ENCODE measurements at regions not wholly inside any gene's neighbourhood (a gene's known extent, or its start where the extent isn't known, plus 50 kb on each side); places are given as distances from the start of the nearest gene placed in this dataset.

DNA sequence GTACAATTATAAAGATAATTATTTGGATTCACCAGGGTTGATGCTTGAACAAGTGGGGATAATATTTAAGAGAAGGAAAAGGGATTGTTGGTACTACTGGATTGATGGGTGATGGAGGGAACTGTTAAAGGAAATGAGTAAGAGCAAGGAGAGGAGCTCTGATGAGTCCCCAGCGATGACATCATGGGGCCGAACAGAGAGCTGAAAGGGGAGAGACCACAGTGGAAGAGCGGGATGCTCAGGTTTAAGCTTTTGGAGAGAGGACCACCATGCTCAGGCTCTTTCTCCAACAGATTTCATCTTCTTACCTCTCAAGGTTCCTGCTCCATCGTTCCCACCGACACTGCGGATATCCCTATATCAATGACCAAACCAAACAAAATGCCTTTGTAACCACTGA is 568.7 kb downstream of the ETS1 start:
- TF ChIP-seq CTCF (IDR thresholded peaks at IDR 0.05) = no peak
- TF ChIP-seq PBX3 (IDR thresholded peaks at IDR 0.05) = no peak
- Histone ChIP-seq H3K36me3 (replicated peaks in 1 of 2; ENCODE audit: control insufficient read depth in 1 of 2, insufficient read depth in 2 of 2, low read length in 1 of 2) (no peaks in the 10 kb centered on the region), H4K20me1 (ENCODE audit: insufficient read depth) (no peaks in the 10 kb centered on the region), H3K9me2 (no peaks in the 10 kb centered on the region), H3K9me3 (no peaks in the 10 kb centered on the region), H3K27me3 (ENCODE audit: insufficient read depth) (no peaks in the 10 kb centered on the region), H3K4me3 (ENCODE audit: low read depth in 2 of 2, low read length in 1 of 2) (no peak overlapping the region), H3F3A (replicated peaks; ENCODE audit: insufficient read depth) (no peaks in the 10 kb centered on the region), H3K27ac (ENCODE audit: low read depth in 2 of 2, low read length in 1 of 2) (no peak overlapping the region), H3K4me2 (no peak overlapping the region), H3K4me1 (ENCODE audit: control insufficient read depth in 1 of 2, insufficient read depth in 2 of 2, low read depth in 1 of 2, low read length in 1 of 2) (peaks cover 2 to 4% of the 10 kb centered on the region in 2 experiments; a peak in 2 of 4 replicates), H3K9ac (no peak overlapping the region), H3K79me2 (ENCODE audit: insufficient read depth) (no peaks in the 10 kb centered on the region), H2AFZ (ENCODE audit: low read depth) (no peak overlapping the region)
- CTCF ChIA-PET = interaction anchor here (1.2 to 5.3 kb wide), 3 partner anchors 13 to 173 kb away, joined by 3 to 70 read pairs (median 8); no protein-coding TSS in a partner anchor
- DNase-seq = no peak
- POLR2A ChIA-PET = no interaction called here
- WGBS (ENCODE audit: low lambda C conversion rate) = 80% methylated on average over 6 of the region's 6 CpGs

GRCh38 chr11:128005562-128005961 is 581.8 kb downstream of the ETS1 start:
- no peak for DNase-seq
- Histone ChIP-seq H3K27ac (ENCODE audit: low read depth in 2 of 2, low read length in 1 of 2) (no peak overlapping the region), H3K9me3 (no peaks in the 10 kb centered on the region; the same call in 1 of the 2 replicates), H3F3A (replicated peaks; ENCODE audit: insufficient read depth) (no peaks in the 10 kb centered on the region), H2AFZ (ENCODE audit: low read depth) (no peak overlapping the region), H3K4me1 (ENCODE audit: control insufficient read depth in 1 of 2, insufficient read depth in 2 of 2, low read depth in 1 of 2, low read length in 1 of 2) (no peaks in the 10 kb centered on the region; a peak in 1 of 4 replicates), H3K79me2 (ENCODE audit: insufficient read depth) (no peaks in the 10 kb centered on the region), H3K36me3 (replicated peaks in 1 of 2; ENCODE audit: control insufficient read depth in 1 of 2, insufficient read depth in 2 of 2, low read length in 1 of 2) (no peaks in the 10 kb centered on the region), H4K20me1 (ENCODE audit: insufficient read depth) (no peaks in the 10 kb centered on the region), H3K4me2 (no peak overlapping the region), H3K9me2 (no peaks in the 10 kb centered on the region), H3K9ac (no peak overlapping the region), H3K4me3 (ENCODE audit: low read depth in 2 of 2, low read length in 1 of 2) (no peak overlapping the region), H3K27me3 (ENCODE audit: insufficient read depth) (no peaks in the 10 kb centered on the region)
- 44% methylated on average over 2 of the region's 2 CpGs for whole genome bisulfite sequencing (ENCODE audit: low lambda C conversion rate)
- POLR2A ChIA-PET = no interaction called here
- CTCF ChIA-PET = interaction anchor here (0.9 to 2.2 kb wide), 4 partner anchors 14 to 901 kb away, joined by 3 to 9 read pairs (median 4); no protein-coding TSS in a partner anchor
- no peak for TF ChIP-seq ELF1 (IDR thresholded peaks at IDR 0.05)
- no peak for TF ChIP-seq RFX5 (IDR thresholded peaks at IDR 0.05; ENCODE audit: low read length)
- TF ChIP-seq GATA2 (CRISPR knock-in tag; IDR thresholded peaks at IDR 0.05) = no peak
- no peak for TF ChIP-seq RCOR1 (IDR thresholded peaks at IDR 0.05; ENCODE audit: low read length)
- TF ChIP-seq PBX3 (IDR thresholded peaks at IDR 0.05) = no peak
- no peak for TF ChIP-seq YY1 (IDR thresholded peaks at IDR 0.05; ENCODE audit: low read depth)
- TF ChIP-seq GABPA (IDR thresholded peaks at IDR 0.05; ENCODE audit: low read depth) = no peak
- TF ChIP-seq TEAD4 (IDR thresholded peaks at IDR 0.05; ENCODE audit: borderline replicate concordance, insufficient read depth) = no peak
- no peak for TF ChIP-seq EZH2phosphoT487 (IDR thresholded peaks at IDR 0.05; ENCODE audit: borderline replicate concordance, low read depth)
- TF ChIP-seq MEF2A (IDR thresholded peaks at IDR 0.05; ENCODE audit: borderline replicate concordance, low read depth) = no peak
- no peak for TF ChIP-seq RXRA (IDR thresholded peaks at IDR 0.05; ENCODE audit: borderline replicate concordance, low read depth)
- TF ChIP-seq, protein P1, sequence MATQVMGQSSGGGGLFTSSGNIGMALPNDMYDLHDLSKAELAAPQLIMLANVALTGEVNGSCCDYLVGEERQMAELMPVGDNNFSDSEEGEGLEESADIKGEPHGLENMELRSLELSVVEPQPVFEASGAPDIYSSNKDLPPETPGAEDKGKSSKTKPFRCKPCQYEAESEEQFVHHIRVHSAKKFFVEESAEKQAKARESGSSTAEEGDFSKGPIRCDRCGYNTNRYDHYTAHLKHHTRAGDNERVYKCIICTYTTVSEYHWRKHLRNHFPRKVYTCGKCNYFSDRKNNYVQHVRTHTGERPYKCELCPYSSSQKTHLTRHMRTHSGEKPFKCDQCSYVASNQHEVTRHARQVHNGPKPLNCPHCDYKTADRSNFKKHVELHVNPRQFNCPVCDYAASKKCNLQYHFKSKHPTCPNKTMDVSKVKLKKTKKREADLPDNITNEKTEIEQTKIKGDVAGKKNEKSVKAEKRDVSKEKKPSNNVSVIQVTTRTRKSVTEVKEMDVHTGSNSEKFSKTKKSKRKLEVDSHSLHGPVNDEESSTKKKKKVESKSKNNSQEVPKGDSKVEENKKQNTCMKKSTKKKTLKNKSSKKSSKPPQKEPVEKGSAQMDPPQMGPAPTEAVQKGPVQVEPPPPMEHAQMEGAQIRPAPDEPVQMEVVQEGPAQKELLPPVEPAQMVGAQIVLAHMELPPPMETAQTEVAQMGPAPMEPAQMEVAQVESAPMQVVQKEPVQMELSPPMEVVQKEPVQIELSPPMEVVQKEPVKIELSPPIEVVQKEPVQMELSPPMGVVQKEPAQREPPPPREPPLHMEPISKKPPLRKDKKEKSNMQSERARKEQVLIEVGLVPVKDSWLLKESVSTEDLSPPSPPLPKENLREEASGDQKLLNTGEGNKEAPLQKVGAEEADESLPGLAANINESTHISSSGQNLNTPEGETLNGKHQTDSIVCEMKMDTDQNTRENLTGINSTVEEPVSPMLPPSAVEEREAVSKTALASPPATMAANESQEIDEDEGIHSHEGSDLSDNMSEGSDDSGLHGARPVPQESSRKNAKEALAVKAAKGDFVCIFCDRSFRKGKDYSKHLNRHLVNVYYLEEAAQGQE (IDR thresholded peaks at IDR 0.05; ENCODE audit: low read depth, low read length) = no peak

Data from SK-N-SH (cell line).